GM19023 (cell line): ENCODE measurements at regions not wholly inside any gene's neighbourhood (a gene's known extent, or its start where the extent isn't known, plus 50 kb on each side); places are given as distances from the start of the nearest gene placed in this dataset.
"Not testable (repeated sequence)": the region's sequence is repeated elsewhere in the genome, so short reads cannot be mapped to it uniquely, and the experiment has no call there.

Experiments used
- ATAC-seq: cut with Tn5 transposase; IDR thresholded peaks from one replicate; pipeline ENCODE4 v1.9.1; 2021; ENCODE audit warnings: mild to moderate bottlenecking, moderate library complexity; ENCODE audit not compliant: unreplicated experiment

DNA sequence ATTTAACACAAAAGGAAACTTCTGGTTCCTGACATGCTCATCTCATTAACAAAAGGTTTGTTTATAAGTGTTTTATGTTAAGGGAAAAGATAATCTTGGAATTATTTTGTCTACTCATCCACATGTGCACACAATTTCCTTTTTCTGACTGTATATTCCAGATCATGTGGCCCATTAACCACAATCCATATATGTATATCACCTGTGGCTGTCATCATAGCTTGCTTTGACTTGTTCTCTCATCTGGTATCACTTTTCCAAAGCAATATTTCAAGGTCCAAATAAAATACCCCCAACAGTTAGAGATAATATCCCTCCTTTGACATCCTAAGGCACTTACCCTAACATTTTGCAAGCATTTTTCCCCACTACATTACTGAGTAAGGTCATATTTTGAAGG, 856.1 kb downstream of the CDH11 start:
- no peak for ATAC-seq

DNA sequence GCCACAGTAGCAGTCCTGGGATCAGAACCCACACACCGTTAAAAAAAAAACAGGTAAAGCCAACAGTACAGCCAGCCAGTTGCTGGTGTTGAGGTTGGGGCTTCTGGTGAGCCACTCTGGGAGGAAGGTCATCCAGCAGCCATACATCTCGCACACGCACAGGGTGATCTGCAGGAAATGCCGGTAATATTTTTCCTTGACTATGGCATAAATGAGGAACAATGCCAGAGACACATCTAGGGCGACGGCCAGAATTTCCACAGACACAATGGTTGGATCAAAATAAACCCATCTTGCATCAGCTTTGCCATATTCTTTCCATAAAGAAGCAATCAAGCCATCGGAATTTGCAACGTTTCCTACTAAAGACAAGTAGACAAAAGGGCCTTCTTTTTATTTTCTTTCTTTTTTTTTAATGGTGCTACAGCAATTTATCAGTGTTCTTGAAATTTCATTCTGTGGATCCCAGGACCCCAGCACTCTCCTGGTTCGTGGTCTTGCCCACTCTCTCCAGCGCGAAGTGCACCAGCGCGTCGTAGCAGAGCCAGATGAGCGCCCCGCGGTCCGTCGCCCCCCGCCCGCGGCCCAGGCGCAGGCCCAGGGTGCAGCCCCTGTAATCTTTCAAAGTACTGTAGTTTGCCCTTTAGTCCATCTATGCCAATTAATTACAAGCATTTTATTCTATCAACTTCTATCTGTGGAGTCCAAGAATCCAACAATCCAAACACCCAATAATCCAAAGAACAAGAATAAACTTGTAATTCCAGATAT, 861.0 kb downstream of the CDH11 start:
- not testable (repeated sequence) for ATAC-seq

DNA sequence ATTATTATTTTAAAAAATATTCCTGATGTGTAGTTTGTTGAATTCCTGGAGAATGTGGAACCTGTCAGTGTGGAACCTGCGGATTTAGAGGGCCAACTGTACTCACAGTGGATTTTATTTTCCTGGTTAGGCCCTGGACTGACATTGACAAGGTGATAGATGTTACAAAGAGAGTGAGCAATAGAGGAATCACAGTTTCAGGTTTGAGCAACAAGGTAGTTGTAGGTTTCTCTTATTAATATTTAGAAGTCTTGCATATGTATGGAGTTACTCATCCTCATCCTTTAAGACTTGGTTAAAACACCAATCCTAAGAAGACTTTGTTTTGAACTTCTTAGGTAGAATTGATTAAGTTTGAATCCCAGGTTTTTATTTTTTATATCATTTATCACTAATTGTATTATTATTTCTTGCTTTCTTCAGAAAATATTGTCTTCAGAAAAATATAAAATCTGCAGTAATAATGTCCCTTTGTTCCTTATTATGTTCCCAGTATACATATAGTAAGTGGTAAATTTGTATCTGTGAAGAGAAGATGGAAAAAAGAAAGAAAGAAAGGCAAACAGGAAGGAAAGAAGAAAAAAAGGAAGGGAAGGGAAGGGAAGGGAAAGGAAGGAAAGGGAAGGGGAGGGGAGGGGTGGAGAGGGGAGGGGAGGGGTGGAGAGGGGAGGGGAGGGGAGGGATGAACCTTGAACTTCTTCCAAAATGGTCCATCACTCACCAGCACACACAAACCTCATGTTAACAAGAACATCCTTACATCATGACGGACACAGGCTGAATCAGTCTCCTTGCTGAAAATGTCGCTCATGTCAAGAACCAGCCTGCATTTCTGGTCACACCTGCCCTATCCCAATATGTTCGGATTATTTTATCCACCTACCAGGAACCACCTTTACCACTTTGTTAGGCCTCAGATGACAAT, 867.2 kb downstream of the CDH11 start:
- ATAC-seq: no peak

DNA sequence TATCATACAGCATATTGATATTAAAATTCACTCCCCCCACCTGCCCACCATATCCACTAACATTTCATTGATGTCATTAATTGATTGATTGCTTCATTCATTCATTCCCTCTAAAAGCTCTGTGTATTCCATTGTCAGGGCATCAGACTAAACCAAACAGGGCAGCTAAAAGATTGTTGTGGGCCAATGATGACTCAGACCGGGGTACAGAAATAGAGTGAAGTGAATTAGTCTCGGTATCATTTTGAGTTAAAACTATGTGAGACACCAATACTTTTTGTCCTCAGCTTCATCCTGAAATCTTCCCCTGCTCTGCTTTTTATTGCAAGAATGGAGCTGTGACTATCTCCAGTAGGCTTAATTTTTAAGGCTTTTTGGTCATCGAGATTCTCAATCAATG, 868.3 kb downstream of the CDH11 start:
- ATAC-seq: no peak

DNA sequence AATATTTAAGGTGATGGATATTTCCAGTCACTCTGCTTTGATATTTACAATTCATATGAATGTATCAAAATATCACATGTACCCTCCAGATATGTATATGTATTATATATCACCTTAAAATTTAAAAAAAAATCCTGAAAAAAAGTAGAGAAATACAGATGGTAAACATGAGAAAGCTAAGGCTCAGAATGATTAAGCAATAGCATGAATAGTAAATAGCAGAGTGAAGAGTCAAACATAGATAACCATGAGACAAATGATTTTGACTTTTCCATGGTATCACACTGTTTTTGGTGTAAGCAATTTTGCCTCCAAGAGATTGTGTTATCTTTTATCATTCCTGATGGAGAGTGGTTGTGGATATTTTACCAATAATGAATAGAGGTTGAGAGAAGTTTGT, 868.8 kb downstream of the CDH11 start:
- no peak for ATAC-seq

DNA sequence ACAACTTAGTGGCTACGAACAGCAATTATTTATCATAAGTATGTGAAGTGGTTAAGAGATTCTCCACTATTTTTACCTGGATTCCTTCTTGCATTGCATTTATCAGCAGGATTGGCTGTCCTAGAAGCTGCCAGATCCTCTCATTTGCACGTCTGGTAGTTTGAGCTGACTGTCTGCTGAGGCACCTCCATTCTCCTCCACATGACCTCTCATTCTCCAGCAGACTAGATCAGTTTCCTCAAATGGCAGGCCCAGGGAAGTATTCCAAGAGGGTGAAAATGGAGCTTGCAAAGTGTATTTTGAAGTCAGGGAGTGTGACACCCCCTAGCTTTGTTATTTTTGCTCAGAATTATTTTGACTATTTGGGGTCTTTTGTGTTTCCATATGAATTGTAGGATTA, 870.1 kb downstream of the CDH11 start:
- no peak for ATAC-seq

DNA sequence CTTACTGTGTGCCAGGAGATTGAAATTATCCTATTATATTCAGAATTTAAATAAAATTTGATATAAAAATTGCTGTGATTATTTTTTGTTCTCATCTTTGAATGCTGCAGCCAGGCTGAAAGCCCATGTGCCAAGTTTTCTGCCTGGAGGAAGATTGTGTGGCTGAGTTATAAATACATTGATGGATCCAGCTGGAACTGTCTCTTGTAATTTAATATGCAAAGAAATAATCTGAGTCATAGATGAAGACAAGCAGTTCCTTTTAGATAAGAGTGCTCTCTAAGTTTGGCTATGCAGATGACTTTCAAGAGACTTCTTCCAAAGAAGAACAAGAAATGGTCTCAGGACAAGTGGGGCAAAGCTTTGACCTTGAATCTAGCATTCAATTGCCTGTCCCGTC, 871.0 kb downstream of the CDH11 start:
- no peak for ATAC-seq

DNA sequence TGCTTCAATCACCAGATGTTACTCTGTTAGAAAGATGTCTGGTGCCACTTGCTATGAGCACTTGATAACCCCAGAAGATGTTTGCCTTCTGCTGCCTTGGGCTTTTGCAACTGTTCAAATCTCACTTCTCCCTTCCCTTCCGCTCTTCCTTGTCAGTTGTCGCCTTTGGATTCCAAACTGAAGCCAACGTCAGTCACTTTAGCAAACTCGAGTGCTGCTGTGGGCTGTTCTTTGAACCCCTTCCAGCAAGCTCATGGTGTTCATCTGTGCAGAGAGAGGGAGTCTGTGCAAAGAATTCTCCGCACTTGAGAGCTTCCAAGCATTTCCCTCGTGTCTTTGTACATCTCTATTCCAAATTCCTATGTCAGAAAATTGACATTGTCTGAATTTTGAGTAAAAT, 879.4 kb downstream of the CDH11 start:
- no peak for ATAC-seq

DNA sequence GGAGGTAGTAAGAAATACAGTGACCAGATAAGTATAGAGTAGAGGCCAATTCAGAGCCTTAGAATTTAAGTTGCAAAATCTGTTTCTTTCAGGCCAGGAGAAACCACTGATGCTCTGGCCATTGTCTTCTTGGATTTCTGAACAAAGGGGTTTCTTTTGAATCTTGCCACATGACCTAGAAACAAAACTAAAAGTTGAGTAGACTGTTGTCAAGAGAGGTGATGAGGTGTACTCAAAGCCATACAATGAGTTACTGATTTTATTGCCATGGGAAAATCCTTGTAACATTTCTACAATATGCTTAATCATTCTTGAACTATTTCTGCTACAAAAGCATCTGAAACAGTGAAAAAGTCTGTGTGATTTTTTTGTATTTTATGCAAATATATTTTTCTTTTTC, 881.3 kb downstream of the CDH11 start:
- ATAC-seq: no peak

DNA sequence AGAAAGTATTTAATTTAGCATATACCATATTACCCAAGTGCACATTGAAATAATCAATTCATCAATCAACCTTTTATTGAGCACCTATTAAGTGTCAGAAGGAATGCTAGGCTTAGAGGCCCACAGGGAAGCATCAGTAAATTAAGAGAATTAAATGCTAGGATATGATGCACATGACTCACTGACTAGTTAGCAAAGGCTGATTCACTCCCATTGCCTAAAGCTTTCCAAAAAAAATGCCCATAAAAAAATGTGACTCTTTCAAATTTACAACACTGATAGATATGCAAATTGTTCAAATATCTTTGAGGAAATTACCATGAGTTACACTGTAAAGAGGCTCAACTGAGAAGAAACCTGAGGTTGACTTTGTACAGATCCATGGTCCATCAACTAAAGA, 883.3 kb downstream of the CDH11 start:
- no peak for ATAC-seq

DNA sequence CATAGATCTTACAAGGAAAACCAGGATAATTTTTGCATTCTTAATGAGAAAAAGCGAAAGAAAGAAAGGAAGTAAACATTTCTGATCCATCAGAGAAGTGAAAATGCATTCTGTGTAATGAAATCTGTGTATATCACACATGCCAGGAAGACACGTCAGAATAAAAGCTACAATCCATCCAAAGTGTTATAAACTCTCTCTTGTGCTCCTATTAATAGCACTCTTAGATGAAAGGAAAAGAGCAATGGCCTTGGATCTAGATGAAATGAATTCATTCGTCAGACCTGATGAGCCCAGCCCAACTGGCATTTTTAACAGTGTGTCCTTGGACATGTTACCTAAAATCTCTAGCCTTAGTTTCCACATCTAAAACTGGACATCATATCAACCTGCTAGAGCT, 885.5 kb downstream of the CDH11 start:
- ATAC-seq: no peak

DNA sequence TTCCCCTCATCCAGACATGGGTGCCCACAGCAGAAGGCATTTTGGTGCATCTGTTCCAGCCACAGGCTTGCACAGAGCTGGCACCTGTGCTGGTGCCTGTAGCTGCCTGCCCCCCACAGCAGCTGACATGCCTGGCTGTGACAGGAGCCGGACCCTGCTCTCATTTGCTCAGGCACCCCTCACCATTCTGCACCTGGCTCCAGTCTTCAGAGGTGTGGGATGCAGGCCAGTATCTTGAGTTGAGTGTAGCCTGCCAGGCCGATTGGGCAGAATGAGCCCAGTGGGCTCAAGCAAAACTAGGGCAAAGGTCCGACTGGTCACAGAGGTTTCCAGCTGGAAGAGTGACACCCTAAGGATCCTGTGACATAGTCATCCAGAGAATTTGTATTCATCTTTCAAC, 887.7 kb downstream of the CDH11 start:
- ATAC-seq: no peak

DNA sequence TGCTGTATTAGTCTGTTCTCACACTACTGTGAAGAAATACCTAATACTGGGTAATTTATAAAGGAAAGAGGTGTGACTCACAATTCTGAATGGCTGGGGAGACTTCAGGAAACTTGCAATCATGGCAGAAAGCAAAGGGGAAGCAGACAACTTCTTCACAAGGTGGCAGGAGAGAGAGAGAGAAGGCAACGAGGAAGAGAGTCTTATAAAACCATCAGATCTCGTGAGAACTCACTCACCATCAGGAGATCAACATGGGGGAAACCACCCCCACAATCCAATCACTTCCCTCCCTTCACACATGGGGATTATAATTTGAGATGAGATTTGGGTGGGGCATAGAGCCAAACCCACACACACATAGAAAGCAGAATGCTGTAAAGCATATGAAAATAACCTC, 896.2 kb downstream of the CDH11 start:
- ATAC-seq: no peak

DNA sequence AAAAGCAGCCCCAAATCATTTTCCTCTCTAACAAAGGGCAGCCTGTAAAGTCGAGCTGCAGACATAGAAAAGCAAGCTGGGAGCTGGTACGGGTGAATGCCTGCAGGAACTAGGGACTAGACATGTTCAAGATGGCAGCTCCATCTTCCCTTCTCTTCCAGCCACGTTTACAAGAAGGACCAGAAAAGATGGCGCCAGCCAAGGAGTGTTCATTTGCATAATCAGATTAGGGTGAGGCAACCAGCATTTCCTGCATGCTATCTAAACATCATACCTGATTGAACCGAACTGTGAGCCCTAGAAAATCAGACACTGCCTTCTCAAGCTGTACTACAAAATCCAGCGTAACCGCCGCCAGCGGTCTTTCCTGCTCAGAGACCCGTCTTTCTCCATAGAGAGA, 896.8 kb downstream of the CDH11 start:
- ATAC-seq: no peak

DNA sequence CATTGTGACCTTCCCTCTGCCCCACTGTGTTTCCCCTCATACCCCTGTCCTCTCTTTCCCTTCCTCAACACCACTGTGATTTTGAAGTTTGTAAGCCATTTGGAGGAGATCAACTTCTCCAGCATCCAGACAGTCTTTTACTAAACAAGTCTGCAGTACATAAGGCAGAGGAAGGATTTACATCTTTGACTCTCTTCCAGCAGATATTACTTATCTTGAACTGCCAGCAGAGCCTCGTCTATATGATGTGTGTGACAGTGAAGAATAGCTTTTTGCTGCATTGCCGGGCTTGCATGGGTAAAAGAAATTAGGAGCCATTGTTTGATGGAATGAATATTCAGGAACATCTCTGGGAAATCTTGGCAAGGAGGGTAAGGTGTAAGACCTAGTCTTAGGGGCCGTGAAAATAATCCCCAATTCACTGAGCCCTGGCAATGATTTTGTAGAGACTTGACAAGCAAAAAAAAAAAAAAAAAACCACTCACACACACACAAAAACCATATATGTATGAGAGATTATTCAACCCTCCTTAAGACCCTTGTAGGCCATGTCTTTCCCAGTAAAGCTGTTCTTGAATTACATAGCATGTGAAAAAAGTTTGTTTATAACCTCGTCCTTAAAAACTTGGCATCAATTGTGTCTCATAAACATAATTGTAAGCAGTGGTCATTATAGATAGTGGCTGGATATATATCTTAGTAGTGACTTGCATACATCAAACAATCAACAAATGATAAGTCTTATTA, 903.9 kb downstream of the CDH11 start:
- no peak for ATAC-seq

DNA sequence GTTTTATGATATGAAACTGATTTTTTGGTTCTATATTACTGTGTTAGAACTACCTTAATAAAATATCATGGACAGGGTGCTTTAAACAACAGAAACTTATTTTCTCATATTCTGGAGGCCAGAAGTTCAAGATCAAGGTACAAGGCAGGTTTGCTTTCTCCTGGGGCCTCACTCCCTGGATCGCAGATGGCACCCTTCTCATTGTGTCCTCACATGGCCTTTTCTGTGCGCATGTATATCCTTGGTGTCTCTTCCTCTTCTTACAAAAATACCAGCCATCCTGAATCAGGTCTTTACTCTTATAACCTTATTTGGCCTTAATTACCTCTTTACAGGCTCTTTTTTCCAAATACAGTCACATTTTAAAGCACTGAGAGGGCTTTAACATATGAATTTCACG, 906.1 kb downstream of the CDH11 start:
- no peak for ATAC-seq

DNA sequence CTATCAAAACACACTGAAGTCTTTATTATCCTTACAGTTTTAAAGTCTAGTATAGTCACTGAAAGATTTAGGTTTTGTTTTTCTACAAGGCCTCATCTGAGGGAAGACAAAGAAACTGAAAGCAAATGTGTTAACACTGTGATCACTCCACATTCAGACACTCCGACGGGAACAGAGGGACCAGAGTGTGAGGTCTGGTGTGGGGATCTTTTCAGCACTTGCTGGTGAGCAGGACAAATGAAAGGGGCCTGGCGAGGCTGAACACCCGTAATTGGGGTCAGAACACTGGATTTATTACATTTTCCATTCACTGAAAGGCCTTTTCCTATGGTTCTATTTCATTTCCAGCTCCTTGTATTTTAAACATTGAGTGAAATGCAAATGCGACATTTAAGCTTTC, 910.5 kb downstream of the CDH11 start:
- ATAC-seq: no peak

DNA sequence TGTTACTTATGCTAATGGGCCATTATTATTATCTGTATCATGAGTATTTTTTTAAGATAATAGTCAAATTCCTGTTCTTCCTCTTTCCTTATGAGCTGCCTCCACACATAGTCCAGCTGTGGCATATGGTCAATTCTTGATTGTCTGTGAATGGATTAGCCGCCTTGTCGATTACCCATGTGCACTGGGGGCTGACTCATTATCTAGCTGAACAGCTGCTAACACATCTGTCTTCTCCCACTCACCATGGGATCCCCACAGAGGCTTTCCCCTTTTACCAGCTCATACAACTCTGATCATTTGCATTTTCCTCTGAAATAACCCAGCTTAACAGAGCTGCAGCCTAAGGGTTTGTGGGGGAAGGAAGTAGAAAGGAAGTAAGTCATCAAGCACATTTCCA, 915.0 kb downstream of the CDH11 start:
- ATAC-seq: no peak

DNA sequence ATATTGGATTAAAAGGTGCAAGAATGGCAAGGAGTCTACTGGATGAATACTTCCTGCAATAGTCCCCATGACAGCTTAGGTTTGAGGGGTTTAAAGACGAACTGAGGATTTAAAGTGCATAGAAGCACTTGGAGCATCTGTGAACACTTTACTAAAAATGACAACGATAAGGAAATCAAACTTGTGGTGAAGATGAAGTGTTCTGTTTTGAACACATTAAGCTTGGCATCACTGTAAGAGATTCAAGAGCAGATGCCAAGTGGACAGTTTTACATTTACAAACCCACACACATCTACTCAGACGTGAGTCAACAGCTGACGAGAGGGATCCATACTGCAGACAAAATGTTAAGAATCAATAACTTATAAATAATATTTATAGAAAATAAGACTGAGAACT, 918.7 kb downstream of the CDH11 start:
- no peak for ATAC-seq

DNA sequence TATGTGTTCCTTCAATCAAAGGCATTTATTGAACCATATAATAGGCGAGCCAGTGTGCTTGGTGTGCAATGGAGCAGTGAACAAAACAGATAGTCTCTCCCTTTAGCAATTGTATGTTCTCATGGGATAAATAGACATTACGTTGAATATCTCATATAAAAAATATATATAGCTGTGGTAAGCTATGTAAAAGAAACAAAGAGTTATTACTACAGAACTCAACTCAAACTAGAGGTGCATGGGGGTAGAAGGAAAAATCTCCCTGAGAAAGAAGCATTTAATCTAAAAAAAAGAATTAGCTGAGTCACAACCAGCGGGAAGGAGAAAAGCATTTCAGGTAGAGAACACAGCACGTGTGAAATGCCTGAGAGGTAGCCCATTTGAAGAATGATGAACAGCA, 919.3 kb downstream of the CDH11 start:
- no peak for ATAC-seq

DNA sequence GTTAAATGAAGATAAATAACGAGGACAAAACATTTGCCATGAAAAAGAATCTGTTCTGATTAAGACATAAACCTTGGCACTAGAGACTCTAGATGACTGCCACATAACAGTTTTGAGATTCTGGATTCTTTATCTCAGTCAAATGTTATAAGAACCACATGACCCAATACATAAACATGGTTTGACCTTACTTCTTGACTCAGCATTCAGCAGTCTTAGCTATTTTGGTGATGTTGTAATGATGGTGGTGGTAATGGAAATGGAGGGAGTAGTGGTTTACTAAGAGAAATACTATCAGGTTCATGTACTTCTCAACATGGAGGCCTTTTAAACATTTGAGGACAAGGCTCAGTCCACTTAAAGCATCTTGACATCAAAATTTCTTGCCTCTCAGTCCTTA, 925.4 kb downstream of the CDH11 start:
- no peak for ATAC-seq

DNA sequence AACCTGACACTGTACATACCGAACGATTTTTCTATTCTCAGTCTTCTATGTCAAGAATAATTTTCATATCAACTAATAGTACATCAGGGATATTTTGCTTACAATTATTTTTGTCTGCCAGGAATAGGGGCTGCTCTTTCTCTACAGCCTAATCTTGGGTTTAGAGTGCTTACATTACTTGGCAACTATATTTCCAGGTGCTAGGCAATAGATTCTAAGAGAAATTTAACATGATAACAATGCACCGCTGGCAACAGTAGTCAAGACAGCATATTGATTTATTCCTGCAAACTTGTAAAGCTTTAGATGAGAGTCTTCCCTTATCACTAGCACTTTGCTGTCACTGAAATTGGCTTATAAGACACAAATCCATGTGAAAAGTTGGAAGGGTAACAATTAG, 935.9 kb downstream of the CDH11 start:
- ATAC-seq: no peak
